Endodermal cell (in vitro differentiated cells): ENCODE measurements at regions not wholly inside any gene's neighbourhood (a gene's known extent, or its start where the extent isn't known, plus 50 kb on each side); places are given as distances from the start of the nearest gene placed in this dataset.
A peak's percentile ranks its signal among the peaks of the same experiment; 100 is the strongest.

ENCODE experiments used
- DNase-seq: peaks from one replicate; pipeline ENCODE4 v3.0.0-alpha.2; 2017
- H3K27ac ChIP-seq: 2 replicates; pipeline ENCODE4 v1.5.1; 2013; ENCODE audit warnings: mild to moderate bottlenecking, low read depth, low read length, moderate library complexity
- H3K27me3 ChIP-seq: 2 replicates; pipeline ENCODE4 v1.6.1; 2013; ENCODE audit warnings: mild to moderate bottlenecking, low read length, moderate library complexity; ENCODE audit not compliant: insufficient read depth, control insufficient read depth, poor library complexity, severe bottlenecking
- H3K36me3 ChIP-seq: 2 replicates; pipeline ENCODE4 v1.7.0; 2013; ENCODE audit warnings: mild to moderate bottlenecking, low read length, moderate library complexity; ENCODE audit not compliant: control insufficient read depth, insufficient read depth
- H3K4me1 ChIP-seq: one replicate; pipeline ENCODE4 v1.7.0; 2013; ENCODE audit warnings: low read length; ENCODE audit not compliant: control insufficient read depth, insufficient read depth
- H3K4me3 ChIP-seq: 2 replicates; pipeline ENCODE4 v1.5.1; 2013; ENCODE audit warnings: mild to moderate bottlenecking, low read length, moderate library complexity
- H3K9ac ChIP-seq: 2 replicates; pipeline ENCODE4 v1.6.1; 2013; ENCODE audit warnings: mild to moderate bottlenecking, low read length, moderate library complexity; ENCODE audit not compliant: poor library complexity, severe bottlenecking; ENCODE audit errors: extremely low read depth
- H3K9me3 ChIP-seq: 2 replicates; pipeline ENCODE4 v1.6.1; 2013; ENCODE audit warnings: mild to moderate bottlenecking, low read length, moderate library complexity; ENCODE audit not compliant: control insufficient read depth
- H3K27ac Mint-ChIP-seq: 2 replicates; pipeline ENCODE4 v1.8.0; 2020; ENCODE audit warnings: mixed read lengths
- H3K27me3 Mint-ChIP-seq: 2 replicates; pipeline ENCODE4 v1.8.0; 2021; ENCODE audit warnings: mild to moderate bottlenecking, mixed read lengths; ENCODE audit not compliant: insufficient read depth
- H3K36me3 Mint-ChIP-seq: 2 replicates; pipeline ENCODE4 v1.8.0; 2020; ENCODE audit warnings: low read depth, mixed read lengths
- H3K4me1 Mint-ChIP-seq: 2 replicates; pipeline ENCODE4 v1.8.0; 2020; ENCODE audit warnings: mixed read lengths
- H3K4me3 Mint-ChIP-seq: 2 replicates; pipeline ENCODE4 v1.8.0; 2020; ENCODE audit warnings: mild to moderate bottlenecking, moderate library complexity, mixed read lengths
- H3K9me3 Mint-ChIP-seq: 2 replicates; pipeline ENCODE4 v1.8.0; 2020; ENCODE audit warnings: mild to moderate bottlenecking, mixed read lengths
- WGBS, 2 experiments: methylation state at CpG; one replicate each; pipeline versions ENCODE4 v1.1.5 to v1.1.7; 2013; ENCODE audit warnings: missing lambda C conversion rate in 2 of 2, mixed read lengths in 1 of 2; ENCODE audit not compliant: insufficient coverage in 1 of 2, insufficient read length in 1 of 2; 5-methylcytosine and 5-hydroxymethylcytosine counted together
- TF ChIP-seq, protein P1 (sequence below): fragments of 200-600 bp; sonication (generic); conservative IDR thresholded peaks from 2 replicates; pipeline ENCODE4 v1.5.0; 2021; ENCODE audit warnings: antibody characterized with exemption, mild to moderate bottlenecking

DNA sequence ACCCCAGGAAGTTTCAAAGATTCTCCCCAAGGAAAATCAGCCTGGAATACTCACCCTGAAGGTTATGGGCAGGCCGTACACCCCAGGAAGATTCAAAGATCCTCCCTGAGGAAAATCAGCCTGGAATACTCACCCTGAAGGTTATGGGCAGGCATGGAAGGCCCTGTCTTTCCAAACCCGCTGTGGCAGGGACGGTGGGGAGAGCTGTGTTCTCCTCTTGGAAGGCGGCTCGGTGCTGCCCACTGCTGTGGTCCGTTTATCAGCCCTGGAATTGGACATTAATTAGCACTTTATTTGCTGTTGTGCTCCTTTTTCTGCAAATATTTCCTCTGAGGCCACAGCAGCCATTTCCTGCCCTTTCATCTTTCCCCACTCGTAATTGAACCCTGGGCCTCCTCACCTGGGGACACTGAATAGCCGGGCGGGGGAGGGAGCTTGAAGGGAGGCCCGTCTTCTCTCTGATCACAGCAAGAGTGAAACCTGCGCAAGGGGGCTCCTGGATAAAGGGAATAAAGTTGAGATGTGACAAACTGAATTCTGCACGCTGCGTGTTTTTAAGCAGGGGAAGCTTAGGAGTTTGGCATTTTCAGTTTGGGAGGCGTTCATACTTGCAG, 308.7 kb upstream of the SALL3 start:
- Mint-ChIP-seq H3K4me3 (no peak overlapping the region), H3K27me3 (no peaks in the 10 kb centered on the region), H3K4me1 (peaks cover 11% of the 10 kb centered on the region), H3K27ac (peak overlapping the region; percentile 13), H3K9me3 (no peaks in the 10 kb centered on the region), H3K36me3 (no peaks in the 10 kb centered on the region)
- Histone ChIP-seq H3K27ac (no peak overlapping the region), H3K4me3 (no peak overlapping the region), H3K36me3 (no peaks in the 10 kb centered on the region), H3K9me3 (no peaks in the 10 kb centered on the region), H3K4me1 (no peaks in the 10 kb centered on the region), H3K9ac (no peak overlapping the region), H3K27me3 (no peaks in the 10 kb centered on the region)
- no peak for DNase-seq
- TF ChIP-seq, protein P1, sequence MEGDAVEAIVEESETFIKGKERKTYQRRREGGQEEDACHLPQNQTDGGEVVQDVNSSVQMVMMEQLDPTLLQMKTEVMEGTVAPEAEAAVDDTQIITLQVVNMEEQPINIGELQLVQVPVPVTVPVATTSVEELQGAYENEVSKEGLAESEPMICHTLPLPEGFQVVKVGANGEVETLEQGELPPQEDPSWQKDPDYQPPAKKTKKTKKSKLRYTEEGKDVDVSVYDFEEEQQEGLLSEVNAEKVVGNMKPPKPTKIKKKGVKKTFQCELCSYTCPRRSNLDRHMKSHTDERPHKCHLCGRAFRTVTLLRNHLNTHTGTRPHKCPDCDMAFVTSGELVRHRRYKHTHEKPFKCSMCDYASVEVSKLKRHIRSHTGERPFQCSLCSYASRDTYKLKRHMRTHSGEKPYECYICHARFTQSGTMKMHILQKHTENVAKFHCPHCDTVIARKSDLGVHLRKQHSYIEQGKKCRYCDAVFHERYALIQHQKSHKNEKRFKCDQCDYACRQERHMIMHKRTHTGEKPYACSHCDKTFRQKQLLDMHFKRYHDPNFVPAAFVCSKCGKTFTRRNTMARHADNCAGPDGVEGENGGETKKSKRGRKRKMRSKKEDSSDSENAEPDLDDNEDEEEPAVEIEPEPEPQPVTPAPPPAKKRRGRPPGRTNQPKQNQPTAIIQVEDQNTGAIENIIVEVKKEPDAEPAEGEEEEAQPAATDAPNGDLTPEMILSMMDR, result no peak
- WGBS, 2 experiments, result 62 to 71% methylated on average over 11 to 14 of the region's 14 CpGs

DNA sequence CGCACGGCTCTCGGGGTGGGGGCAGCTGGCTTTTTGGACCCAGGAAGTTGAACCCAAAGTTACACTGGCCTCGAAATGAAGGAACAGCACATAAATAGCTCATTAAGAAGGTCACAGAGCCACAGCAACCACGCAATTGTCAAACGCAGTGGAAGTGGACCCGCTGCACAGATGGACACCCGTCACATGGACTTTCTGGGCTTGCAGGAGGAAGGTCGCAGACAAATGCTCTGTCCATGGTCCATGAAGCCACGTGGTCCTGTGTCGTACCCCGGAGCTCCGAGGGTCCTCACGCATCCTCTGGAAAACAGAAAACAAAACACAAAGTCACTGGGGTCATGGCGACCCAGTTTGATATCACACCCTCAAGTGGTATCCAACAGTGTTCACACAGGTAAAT, 308.1 kb upstream of the SALL3 start:
- no peaks in the 10 kb centered on the region for H3K27me3 Mint-ChIP-seq
- Histone ChIP-seq H3K4me1 (no peaks in the 10 kb centered on the region), H3K36me3 (no peaks in the 10 kb centered on the region), H3K9me3 (no peaks in the 10 kb centered on the region), H3K27me3 (no peaks in the 10 kb centered on the region), H3K9ac (no peak overlapping the region), H3K4me3 (no peak overlapping the region), H3K27ac (no peak overlapping the region)
- H3K27ac Mint-ChIP-seq, result no peak overlapping the region
- no peak for DNase-seq
- no peaks in the 10 kb centered on the region for H3K36me3 Mint-ChIP-seq
- H3K4me3 Mint-ChIP-seq, result no peak overlapping the region
- no peaks in the 10 kb centered on the region for H3K9me3 Mint-ChIP-seq
- 93 to 96% methylated on average over 14 to 15 of the region's 15 CpGs for WGBS, 2 experiments
- H3K4me1 Mint-ChIP-seq, result peaks cover 11% of the 10 kb centered on the region
- TF ChIP-seq, protein P1, result no peak

DNA sequence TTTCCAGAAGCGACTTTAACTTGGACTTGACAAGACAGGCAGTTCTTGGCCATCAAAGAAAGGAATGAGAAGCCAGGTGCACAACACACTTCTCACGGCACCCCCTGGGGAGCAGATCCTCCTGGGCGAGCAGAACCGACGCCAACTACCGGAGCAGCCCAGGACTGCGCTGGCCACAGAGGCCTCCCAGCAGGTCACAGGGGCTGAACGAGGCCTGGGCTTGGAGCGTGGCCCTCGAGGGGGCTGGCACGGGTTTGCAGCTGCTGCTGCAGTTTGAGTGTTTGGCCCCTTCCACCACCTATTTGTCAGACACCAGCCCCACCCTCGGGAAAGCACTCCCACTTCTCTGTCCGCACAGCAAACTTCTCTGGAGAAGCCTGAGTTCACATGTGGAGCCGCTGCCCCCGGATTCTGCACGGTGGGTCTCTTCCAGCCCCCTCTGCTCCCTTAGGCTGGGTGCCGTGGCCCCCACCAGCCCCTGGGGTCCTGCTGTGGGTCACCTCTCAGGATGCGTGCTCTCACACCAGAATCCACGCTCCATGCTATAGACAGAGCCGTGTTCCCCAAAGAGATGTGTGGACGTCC, 306.7 kb upstream of the SALL3 start:
- H3K27ac ChIP-seq, result no peak overlapping the region
- 92% methylated on average over 15 to 21 of the region's 21 CpGs for WGBS, 2 experiments
- peaks cover 11% of the 10 kb centered on the region for H3K4me1 Mint-ChIP-seq
- no peak overlapping the region for H3K27ac Mint-ChIP-seq
- no peaks in the 10 kb centered on the region for H3K36me3 ChIP-seq
- H3K9me3 Mint-ChIP-seq, result no peaks in the 10 kb centered on the region
- no peak overlapping the region for H3K9ac ChIP-seq
- no peak overlapping the region for H3K4me3 Mint-ChIP-seq
- no peak for DNase-seq
- TF ChIP-seq, protein P1, result no peak
- no peaks in the 10 kb centered on the region for H3K36me3 Mint-ChIP-seq
- no peaks in the 10 kb centered on the region for H3K27me3 Mint-ChIP-seq
- H3K4me3 ChIP-seq, result no peak overlapping the region
- H3K4me1 ChIP-seq, result no peaks in the 10 kb centered on the region
- no peaks in the 10 kb centered on the region for H3K27me3 ChIP-seq
- no peaks in the 10 kb centered on the region for H3K9me3 ChIP-seq
